ENCODE measurements at regions not wholly inside any gene's neighbourhood (a gene's known extent, or its start where the extent isn't known, plus 50 kb on each side); places are given as distances from the start of the nearest gene placed in this dataset.

DNA sequence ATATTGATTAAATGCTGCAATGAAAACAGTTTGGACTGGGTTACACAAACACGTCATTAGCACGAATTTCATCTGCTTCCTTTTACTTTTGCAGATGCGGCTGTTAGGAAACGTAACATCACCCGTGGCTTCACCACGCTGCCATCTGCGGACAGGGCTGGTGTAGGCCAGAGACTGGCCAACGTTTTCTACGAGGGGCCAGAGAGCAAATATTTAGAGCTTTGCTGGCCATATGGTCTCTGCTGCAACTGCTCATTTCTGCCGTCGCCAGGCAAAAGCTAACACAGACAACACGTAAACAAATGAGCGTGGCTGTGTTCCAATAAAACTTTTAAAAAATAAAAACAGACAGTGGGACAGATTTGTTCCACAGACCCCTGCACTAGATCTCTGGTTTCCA, 96.6 kb downstream of the ENGASE start:
- TF ChIP-seq, protein P1, sequence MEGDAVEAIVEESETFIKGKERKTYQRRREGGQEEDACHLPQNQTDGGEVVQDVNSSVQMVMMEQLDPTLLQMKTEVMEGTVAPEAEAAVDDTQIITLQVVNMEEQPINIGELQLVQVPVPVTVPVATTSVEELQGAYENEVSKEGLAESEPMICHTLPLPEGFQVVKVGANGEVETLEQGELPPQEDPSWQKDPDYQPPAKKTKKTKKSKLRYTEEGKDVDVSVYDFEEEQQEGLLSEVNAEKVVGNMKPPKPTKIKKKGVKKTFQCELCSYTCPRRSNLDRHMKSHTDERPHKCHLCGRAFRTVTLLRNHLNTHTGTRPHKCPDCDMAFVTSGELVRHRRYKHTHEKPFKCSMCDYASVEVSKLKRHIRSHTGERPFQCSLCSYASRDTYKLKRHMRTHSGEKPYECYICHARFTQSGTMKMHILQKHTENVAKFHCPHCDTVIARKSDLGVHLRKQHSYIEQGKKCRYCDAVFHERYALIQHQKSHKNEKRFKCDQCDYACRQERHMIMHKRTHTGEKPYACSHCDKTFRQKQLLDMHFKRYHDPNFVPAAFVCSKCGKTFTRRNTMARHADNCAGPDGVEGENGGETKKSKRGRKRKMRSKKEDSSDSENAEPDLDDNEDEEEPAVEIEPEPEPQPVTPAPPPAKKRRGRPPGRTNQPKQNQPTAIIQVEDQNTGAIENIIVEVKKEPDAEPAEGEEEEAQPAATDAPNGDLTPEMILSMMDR (IDR thresholded peaks at IDR 0.05): no peak
- no peak for TF ChIP-seq POLR2A (IDR thresholded peaks at IDR 0.05)

Measured in body of pancreas (tissue), 4 donors.